GM15510 (cell line): ENCODE measurements at regions not wholly inside any gene's neighbourhood (a gene's known extent, or its start where the extent isn't known, plus 50 kb on each side); places are given as distances from the start of the nearest gene placed in this dataset.

ENCODE experiments used
- POLR2A ChIP-seq: IDR thresholded peaks from 3 replicates; pipeline ENCODE4 v1.6.1; 2011; ENCODE audit warnings: borderline replicate concordance; ENCODE audit not compliant: insufficient read length; ENCODE audit errors: extremely low read depth

DNA sequence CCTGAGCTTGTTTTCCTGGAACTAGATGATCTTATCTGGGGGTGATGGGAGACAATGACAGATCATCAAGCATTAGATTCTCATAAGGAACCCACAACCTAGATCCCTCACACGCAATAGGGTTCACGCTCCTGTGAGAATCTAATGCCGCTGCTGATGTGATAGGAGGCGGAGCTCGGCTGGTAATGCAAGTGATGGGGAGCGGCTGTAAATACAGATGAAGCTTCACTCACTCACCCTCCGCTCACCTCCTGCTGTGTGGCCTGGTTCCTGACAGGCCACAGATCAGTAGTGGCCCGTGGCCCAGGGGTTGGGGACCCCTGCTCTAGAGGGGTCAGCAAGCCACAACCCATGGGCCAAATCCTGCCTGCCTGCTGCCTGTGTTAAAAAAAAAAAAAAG, 435.9 kb downstream of the CD83 start:
- TF ChIP-seq POLR2A = no peak

GRCh38 chr6:14555804-14556203, 438.2 kb downstream of the CD83 start:
- TF ChIP-seq POLR2A = no peak

- no peak for TF ChIP-seq POLR2A
Observed at GRCh38 chr6:14559746-14560536, 442.4 kb downstream of the CD83 start.

GRCh38 chr6:14567842-14568241, 450.3 kb downstream of the CD83 start:
- no peak for TF ChIP-seq POLR2A

DNA sequence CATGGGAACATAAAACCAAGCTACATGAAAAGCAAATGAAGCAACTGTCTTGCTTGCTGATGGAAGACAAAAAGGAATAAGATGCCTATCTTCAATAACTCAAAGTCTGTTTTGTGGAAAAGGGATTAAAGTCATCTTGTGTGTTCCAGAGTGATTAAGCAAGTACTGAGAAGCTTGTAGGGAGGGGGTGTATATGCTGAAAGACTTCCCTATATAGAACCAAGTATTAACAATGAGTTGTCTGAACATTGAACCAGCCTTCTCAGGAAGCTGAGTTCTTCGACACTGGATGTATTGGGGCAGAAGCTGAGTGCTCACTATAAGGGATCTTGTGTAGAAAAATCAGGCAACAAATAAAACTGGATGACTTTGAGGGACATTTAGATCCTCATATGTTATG, 451.8 kb downstream of the CD83 start:
- no peak for TF ChIP-seq POLR2A

DNA sequence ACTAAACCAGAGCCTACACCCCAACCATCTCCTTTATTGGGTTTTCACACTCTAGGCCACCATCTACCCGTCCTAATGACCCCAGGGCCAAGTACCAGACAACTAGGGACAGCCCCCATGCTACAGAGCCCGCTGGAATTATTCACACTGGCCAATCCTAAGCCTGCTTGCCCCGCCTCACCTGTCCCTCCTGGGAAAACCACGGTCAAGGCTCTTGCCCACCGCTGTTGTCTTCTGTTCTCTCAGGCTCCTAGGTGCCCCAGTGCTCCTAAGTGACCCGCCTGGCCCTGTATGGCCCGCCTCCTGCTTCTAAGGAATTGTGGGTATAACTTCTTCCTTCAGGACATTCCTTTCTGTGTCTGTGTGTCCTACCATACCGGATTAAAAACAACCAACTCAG, 453.4 kb downstream of the CD83 start:
- no peak for TF ChIP-seq POLR2A

- no peak for TF ChIP-seq POLR2A
Observed at GRCh38 chr6:14571746-14572145, 454.2 kb downstream of the CD83 start.

DNA sequence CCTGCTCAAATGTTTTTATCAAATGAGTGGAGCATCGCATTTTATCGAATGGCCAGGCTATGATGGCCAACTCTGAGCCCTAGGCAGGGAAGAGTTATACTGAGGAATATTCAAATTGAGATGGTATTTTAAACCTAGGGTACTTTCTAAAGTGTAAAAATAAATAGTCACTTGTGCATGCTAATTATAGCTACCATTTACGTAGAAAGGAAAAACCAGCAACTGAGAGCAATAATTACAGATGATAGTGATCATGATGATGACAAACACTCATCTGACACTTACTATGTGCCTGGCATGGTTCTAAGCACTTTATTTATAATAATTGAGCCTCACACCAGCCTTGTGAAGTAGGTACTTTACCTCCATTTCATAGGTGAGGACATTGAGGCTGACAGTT, 455.7 kb downstream of the CD83 start:
- no peak for TF ChIP-seq POLR2A

DNA sequence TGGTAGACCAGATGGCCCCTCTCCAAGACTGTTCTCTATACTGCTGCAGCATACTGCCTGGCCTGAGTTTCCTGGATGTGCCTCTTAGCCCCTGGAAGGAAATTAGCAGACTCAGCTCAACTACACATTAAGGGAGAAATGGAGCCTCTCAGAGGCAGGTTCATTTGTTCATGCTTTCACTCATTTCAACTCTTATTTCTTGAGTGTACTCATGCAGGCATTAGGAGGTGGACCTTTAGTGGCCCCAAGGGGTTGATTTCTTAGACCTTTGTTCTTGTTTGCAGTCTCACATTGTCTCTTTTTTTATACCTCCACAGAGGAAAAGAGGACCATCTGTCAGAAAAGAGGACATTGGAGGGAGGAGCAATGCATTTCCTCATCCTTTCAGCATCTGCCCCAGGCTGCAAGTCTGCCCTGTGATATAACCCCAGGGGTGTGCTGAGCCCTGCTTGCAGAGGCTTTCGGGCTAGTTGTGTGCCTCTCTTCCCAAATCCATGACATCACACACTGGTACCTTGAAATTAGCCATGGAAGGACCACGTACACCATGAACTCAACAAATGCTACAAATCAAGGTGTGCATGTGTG, 456.2 kb downstream of the CD83 start:
- TF ChIP-seq POLR2A = no peak

DNA sequence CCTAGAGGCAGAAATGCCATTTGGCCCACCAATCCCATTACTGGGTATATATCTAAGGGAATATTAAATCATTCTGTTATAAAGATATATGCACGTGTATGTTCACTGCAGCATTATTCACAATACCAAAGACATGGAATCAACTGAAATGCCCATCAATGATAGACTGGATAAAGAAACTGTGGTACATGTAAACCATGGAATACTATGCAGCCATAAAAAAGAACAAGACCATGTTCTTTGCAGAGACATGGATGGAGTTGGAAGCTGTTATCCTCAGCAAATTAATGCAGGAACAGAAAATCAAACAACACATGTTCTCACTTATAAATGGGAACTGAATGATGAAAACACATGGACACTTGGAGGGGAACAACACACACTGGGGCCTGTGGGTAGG, 458.4 kb downstream of the CD83 start:
- no peak for TF ChIP-seq POLR2A

- TF ChIP-seq POLR2A = no peak
Observed at GRCh38 chr6:14578994-14579393, 461.4 kb downstream of the CD83 start.

GRCh38 chr6:14582749-14583148, 465.2 kb downstream of the CD83 start:
- no peak for TF ChIP-seq POLR2A

DNA sequence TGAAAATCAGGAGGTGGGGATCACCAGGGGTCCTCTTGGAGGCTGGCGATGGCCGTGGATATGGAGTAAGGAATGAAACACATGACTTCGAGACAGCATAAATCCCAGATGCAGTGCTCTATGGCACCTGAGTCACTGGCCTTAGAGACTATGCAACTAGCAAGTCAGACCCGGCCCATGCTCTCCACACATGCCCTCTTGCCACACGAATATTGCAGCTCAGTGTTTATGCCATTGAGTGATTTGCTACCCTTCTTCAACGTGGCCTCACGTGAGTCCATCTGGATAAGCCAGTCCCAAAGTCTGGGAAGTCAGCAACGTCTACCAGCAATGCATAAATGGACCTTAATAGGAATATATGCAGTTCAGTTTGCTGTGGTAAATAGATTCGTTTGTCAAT, 466.3 kb downstream of the CD83 start:
- TF ChIP-seq POLR2A = no peak

- TF ChIP-seq POLR2A = no peak
Observed at GRCh38 chr6:14584450-14584849, 466.9 kb downstream of the CD83 start.

DNA sequence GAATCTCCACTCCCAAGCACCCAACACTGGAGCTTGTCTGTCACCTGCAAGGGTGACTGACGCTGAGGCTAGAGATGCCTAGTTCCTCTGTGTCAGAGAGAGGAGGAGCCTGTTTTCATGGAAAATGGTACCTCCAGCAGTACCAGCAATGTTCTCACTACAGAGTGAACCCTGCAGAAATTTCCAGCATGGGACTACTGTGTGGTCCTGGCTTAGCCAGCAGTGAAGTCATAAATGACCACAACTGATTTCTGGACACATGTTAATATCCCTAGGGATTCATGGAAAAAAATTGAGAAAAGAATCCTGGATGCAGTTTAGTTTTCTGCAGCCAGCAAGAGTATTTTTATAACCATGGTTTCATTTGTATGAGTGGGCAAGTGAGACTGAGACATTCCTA, 468.1 kb downstream of the CD83 start:
- no peak for TF ChIP-seq POLR2A

GRCh38 chr6:14589175-14589574, 471.6 kb downstream of the CD83 start:
- TF ChIP-seq POLR2A = no peak
